Upper lobe of right lung (tissue), 1 donor: ENCODE measurements at regions not wholly inside any gene's neighbourhood (a gene's known extent, or its start where the extent isn't known, plus 50 kb on each side); places are given as distances from the start of the nearest gene placed in this dataset.

Experiments used
- ATAC-seq: fragments of 200-7000 bp; cut with Tn5 transposase; one replicate; pipeline ENCODE4 v1.9.1; 2020; ENCODE audit warnings: mild to moderate bottlenecking, moderate library complexity
- DNase-seq: peaks from one replicate; pipeline ENCODE4 v3.0.0-alpha.2; 2020
- H3K27ac ChIP-seq: fragments of 200-600 bp; one replicate; pipeline ENCODE4 v1.8.0; 2022
- H3K27me3 ChIP-seq: fragments of 200-600 bp; one replicate; pipeline ENCODE4 v1.8.0; 2022; ENCODE audit warnings: mild to moderate bottlenecking
- H3K36me3 ChIP-seq: fragments of 200-600 bp; one replicate; pipeline ENCODE4 v1.8.0; 2022
- H3K4me1 ChIP-seq: fragments of 200-600 bp; one replicate; pipeline ENCODE4 v1.8.0; 2022
- H3K4me3 ChIP-seq: fragments of 200-600 bp; one replicate; pipeline ENCODE4 v1.8.0; 2022; ENCODE audit warnings: mild to moderate bottlenecking
- H3K9me3 ChIP-seq: fragments of 200-600 bp; one replicate; pipeline ENCODE4 v1.8.0; 2022
- intact Hi-C: fragments of 100-400 bp; cut with DNase I; formaldehyde crosslinking; loops from one replicate; pipeline ENCODE4 v1.11.0; 2022
- TF ChIP-seq, protein P1 (sequence below): fragments of 200-600 bp; IDR thresholded peaks from one replicate; pipeline ENCODE4 v1.8.0; 2022; ENCODE audit warnings: antibody characterized with exemption
- donor health status: DM: no; HTN: yes; CAD: no; lungs with severe emphysema.

DNA sequence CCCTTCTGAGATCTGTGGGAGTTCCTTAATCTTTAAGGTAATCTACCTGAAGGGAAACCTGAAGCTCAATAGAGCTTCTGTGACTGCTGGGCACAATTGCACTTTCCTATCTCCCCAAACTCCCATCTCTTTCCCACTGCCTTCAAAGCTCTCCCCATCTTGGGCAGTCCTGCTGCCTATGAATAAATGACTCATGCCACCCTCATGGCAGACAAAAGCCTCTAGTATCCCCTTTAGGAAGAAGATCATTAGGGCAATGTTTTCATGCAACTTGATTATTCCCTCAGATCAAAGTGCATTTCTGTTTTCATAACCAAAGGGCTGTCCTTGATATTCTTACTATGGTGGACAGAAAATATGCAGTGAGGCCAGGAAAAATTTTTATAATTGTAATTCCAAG, 704.9 kb upstream of the LRRN3 start:
- TF ChIP-seq, protein P1, sequence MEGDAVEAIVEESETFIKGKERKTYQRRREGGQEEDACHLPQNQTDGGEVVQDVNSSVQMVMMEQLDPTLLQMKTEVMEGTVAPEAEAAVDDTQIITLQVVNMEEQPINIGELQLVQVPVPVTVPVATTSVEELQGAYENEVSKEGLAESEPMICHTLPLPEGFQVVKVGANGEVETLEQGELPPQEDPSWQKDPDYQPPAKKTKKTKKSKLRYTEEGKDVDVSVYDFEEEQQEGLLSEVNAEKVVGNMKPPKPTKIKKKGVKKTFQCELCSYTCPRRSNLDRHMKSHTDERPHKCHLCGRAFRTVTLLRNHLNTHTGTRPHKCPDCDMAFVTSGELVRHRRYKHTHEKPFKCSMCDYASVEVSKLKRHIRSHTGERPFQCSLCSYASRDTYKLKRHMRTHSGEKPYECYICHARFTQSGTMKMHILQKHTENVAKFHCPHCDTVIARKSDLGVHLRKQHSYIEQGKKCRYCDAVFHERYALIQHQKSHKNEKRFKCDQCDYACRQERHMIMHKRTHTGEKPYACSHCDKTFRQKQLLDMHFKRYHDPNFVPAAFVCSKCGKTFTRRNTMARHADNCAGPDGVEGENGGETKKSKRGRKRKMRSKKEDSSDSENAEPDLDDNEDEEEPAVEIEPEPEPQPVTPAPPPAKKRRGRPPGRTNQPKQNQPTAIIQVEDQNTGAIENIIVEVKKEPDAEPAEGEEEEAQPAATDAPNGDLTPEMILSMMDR, result no peak
- ATAC-seq (no peak), DNase-seq (no peak)
- intact Hi-C loops, result no loop called here
- no peaks in the 10 kb centered on the region for H3K27me3 ChIP-seq
- no peaks in the 10 kb centered on the region for H3K36me3 ChIP-seq
- H3K4me1 ChIP-seq, result no peaks in the 10 kb centered on the region
- H3K4me3 ChIP-seq, result no peak overlapping the region
- H3K27ac ChIP-seq, result no peak overlapping the region
- no peaks in the 10 kb centered on the region for H3K9me3 ChIP-seq

DNA sequence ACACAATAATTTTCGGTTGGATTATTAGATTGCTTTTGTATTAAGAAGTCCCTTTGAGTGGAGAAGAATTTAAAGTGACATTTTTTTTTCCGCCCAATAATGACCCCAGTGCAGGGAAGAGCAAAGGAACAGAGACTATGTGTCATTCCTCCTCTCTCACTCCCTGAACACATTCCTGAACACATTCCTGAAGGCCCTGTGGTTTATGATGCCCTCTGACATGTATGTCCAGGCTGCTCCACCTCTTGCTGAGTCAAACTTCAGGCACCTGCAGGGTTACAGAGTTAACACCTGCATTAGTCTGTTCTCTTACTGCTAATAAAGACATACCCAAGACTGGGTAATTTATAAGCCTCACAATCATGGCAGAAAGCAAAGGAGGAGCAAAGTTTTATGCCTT, 704.0 kb upstream of the LRRN3 start:
- Histone ChIP-seq H3K9me3 (no peaks in the 10 kb centered on the region), H3K27ac (no peak overlapping the region), H3K4me1 (no peaks in the 10 kb centered on the region), H3K4me3 (no peak overlapping the region), H3K27me3 (no peaks in the 10 kb centered on the region), H3K36me3 (no peaks in the 10 kb centered on the region)
- DNase-seq (no peak), ATAC-seq (peak; percentile 55)
- TF ChIP-seq, protein P1, result no peak
- intact Hi-C loops, result no loop called here

DNA sequence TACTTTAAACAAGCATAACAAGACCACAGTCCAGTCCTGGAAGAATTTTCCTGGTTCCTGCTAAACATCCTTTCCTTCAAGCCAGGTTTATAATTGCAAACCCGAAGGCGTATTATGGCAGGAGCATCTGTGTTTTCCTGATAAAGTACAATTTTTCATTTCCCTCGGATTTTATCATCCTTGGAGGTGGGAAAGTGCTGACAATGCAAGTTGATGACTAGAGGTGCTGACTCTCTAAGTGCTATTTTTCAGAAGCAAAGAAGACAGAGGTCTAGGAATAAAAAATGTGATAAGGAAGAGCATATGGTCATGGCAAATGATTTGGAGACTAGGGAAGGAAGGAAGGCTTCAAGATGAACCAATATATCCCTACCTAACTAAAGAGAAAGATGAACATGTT, 703.2 kb upstream of the LRRN3 start:
- Histone ChIP-seq H3K4me3 (no peak overlapping the region), H3K36me3 (no peaks in the 10 kb centered on the region), H3K27ac (no peak overlapping the region), H3K9me3 (no peaks in the 10 kb centered on the region), H3K4me1 (no peaks in the 10 kb centered on the region), H3K27me3 (no peaks in the 10 kb centered on the region)
- TF ChIP-seq, protein P1, result no peak
- DNase-seq (no peak), ATAC-seq (no peak)
- intact Hi-C loops, result no loop called here

DNA sequence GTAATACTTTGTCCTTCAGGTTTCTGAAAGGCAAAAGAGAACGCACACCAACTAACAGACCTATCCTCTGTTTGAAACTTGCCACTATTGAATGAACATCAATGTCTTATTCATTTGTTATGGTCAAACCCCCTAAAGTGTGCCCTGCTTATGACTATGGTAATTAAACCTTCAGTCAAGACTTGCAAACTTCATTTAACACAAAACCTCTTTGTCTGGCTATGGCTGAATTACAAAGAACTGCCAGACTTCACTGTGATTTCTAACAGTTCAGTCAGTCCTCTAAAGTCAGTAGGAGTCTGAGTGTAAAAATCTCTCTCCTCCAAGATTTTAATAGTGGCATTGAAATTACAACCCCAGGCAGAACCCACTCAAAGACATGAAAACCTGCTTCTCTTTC, 702.5 kb upstream of the LRRN3 start:
- TF ChIP-seq, protein P1, result no peak
- H3K9me3 ChIP-seq, result no peaks in the 10 kb centered on the region
- intact Hi-C loops, result no loop called here
- H3K27ac ChIP-seq, result no peak overlapping the region
- ATAC-seq (no peak), DNase-seq (no peak)
- no peaks in the 10 kb centered on the region for H3K36me3 ChIP-seq
- H3K27me3 ChIP-seq, result no peaks in the 10 kb centered on the region
- H3K4me3 ChIP-seq, result no peak overlapping the region
- H3K4me1 ChIP-seq, result no peaks in the 10 kb centered on the region

DNA sequence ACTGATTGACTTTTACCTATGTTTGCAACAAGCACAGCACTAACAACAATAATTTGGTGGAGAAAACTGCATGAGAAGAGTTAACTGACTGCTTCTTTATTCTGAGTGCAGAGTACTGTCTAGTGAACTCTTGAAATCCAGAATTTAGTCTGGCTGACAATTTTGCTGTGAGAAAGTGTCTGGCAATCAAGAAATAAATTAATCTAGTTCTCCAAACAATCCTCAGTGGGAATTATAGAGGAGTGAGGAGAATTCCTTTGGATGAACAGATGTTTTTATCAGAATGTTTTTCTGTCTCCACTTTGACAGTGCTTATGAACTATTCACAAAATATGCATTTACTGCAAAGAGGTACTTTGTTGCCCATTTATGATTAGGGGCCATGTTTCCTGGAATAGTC, 694.9 kb upstream of the LRRN3 start:
- TF ChIP-seq, protein P1, result no peak
- ATAC-seq, result no peak
- H3K27me3 ChIP-seq, result no peaks in the 10 kb centered on the region

DNA sequence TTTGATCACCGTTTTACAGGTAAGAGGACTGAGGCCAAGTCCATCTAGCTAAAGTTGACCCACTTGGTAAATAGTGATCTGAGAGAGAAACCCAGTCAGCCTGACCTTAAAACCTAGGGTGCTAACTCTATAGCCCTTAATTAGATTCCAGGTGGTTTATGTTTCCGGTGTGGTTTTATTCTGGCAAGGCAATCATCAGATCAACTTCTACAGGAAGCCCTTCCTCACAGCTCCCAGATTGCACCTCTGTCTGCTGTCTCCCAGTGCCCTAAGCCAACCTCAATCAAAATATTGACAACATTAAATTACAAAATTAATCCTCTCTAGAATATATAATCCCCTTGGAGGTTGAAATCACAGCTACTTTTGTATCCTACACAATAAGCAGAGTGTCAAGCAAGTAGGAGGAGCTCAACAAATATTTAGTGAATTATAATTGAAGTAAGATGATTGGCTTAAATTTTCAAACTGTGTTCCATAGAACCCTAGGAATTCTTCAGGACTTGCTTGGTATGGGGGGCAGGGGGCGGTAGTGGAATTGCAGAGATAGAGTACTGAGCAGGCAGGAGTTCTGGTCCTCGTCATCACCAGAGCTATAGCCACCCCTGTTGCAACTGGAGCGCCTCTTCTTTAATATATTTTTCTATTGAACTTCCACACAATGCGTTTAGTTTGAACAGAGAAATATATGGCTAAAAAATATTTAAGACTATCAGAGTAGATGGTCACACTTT, 692.8 kb upstream of the LRRN3 start:
- intact Hi-C loops, result no loop called here
- H3K36me3 ChIP-seq, result no peaks in the 10 kb centered on the region
- H3K4me1 ChIP-seq, result no peaks in the 10 kb centered on the region
- H3K9me3 ChIP-seq, result no peaks in the 10 kb centered on the region
- no peak overlapping the region for H3K4me3 ChIP-seq
- ATAC-seq, result no peak
- H3K27ac ChIP-seq, result no peak overlapping the region
- TF ChIP-seq, protein P1, result no peak
- no peak for DNase-seq
- H3K27me3 ChIP-seq, result no peaks in the 10 kb centered on the region

More for the DNA sequence above, 694.9 kb upstream of the LRRN3 start:
- intact Hi-C loops, result no loop called here
- DNase-seq, result no peak
- no peaks in the 10 kb centered on the region for H3K9me3 ChIP-seq
- H3K4me3 ChIP-seq, result no peak overlapping the region
- H3K4me1 ChIP-seq, result no peaks in the 10 kb centered on the region
- H3K36me3 ChIP-seq, result no peaks in the 10 kb centered on the region
- no peak overlapping the region for H3K27ac ChIP-seq
